ENCODE measurements at regions not wholly inside any gene's neighbourhood (a gene's known extent, or its start where the extent isn't known, plus 50 kb on each side); places are given as distances from the start of the nearest gene placed in this dataset.

- TF ChIP-seq TSHZ1 (tag by site-specific recombination; IDR thresholded peaks at IDR 0.05; ENCODE audit: borderline replicate concordance) (no peak), ZNF37A (tag by site-specific recombination; IDR thresholded peaks at IDR 0.05) (no peak), ZNF776 (tag by site-specific recombination; IDR thresholded peaks at IDR 0.05; ENCODE audit: borderline replicate concordance) (no peak), AEBP2 (tag by site-specific recombination; IDR thresholded peaks at IDR 0.05; ENCODE audit: borderline replicate concordance) (no peak)
These were observed 99.3 kb downstream of the C1QL2 start (continued) for GRCh38 chr2:119059287-119059686.

GRCh38 chr2:119053700-119054436, 104.7 kb downstream of the C1QL2 start:
- Histone ChIP-seq H3K27ac (ENCODE audit: extremely low read depth, low read depth, low read length) (no peak overlapping the region), H3K4me3 (ENCODE audit: low read depth, low read length) (no peak overlapping the region), H3K36me3 (ENCODE audit: control insufficient read depth in 2 of 2, insufficient read depth in 1 of 2, low read length in 2 of 2) (no peaks in the 10 kb centered on the region), H3K4me1 (ENCODE audit: control insufficient read depth, insufficient read depth, low read length) (no peaks in the 10 kb centered on the region), H3K9me3 (ENCODE audit: control insufficient read depth, insufficient read depth, low read depth, low read length) (no peaks in the 10 kb centered on the region)
- POLR2A ChIA-PET: no interaction called here
- CTCF ChIA-PET: interaction anchor here (0.5 to 1.1 kb wide), 2 partner anchors 165 to 707 kb away, joined by 3 read pairs; no protein-coding TSS in a partner anchor
- TF ChIP-seq ELK4 (IDR thresholded peaks at IDR 0.05; ENCODE audit: borderline replicate concordance, low read depth, low read length) (no peak), ZNF629 (tag by site-specific recombination; IDR thresholded peaks at IDR 0.05) (no peak), ZSCAN16 (tag by site-specific recombination; IDR thresholded peaks at IDR 0.05) (no peak), TCF7L2 (IDR thresholded peaks at IDR 0.05; ENCODE audit: borderline replicate concordance, low read depth, low read length) (no peak), RBAK (tag by site-specific recombination; IDR thresholded peaks at IDR 0.05) (no peak), ZNF830 (tag by site-specific recombination; IDR thresholded peaks at IDR 0.05; ENCODE audit: low read depth) (no peak), ZNF701 (tag by site-specific recombination; IDR thresholded peaks at IDR 0.05) (no peak), ZNF704 (tag by site-specific recombination; IDR thresholded peaks at IDR 0.05) (no peak), ZNF48 (tag by site-specific recombination; IDR thresholded peaks at IDR 0.05) (no peak), KLF8 (tag by site-specific recombination; IDR thresholded peaks at IDR 0.05) (no peak), ZSCAN30 (tag by site-specific recombination; IDR thresholded peaks at IDR 0.05) (no peak), SCRT1 (tag by site-specific recombination; IDR thresholded peaks at IDR 0.05; ENCODE audit: borderline replicate concordance) (no peak)

Measured in HEK293 (cell line).